ENCODE measurements at regions not wholly inside any gene's neighbourhood (a gene's known extent, or its start where the extent isn't known, plus 50 kb on each side); places are given as distances from the start of the nearest gene placed in this dataset.
"Not testable (repeated sequence)": the region's sequence is repeated elsewhere in the genome, so short reads cannot be mapped to it uniquely, and the experiment has no call there.

DNA sequence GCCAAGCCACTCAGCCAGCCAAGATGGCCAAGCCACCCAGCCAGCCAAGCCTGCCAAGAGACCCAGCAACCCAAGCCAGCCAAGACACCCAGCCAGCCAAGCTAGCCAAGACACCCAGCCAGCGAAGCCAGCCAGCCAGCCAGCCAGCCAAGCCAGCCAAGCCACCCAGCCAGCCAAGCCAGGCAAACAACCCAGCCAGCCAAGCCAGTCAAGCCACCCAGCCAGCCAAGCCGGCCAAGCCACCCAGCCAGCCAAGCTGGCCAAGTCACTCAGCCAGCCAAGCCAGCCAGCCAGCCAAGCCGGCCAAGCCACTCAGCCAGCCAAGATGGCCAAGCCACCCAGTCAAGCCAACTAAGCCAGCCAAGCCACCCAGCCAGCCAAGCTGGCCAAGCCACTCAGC, 337.5 kb upstream of the PLGLB2 start:
- not testable (repeated sequence) for TF ChIP-seq POLR2A, CTCF (IDR thresholded peaks at IDR 0.05)

All from lower leg skin (tissue), 3 donors.